ENCODE measurements at regions not wholly inside any gene's neighbourhood (a gene's known extent, or its start where the extent isn't known, plus 50 kb on each side); places are given as distances from the start of the nearest gene placed in this dataset.

DNA sequence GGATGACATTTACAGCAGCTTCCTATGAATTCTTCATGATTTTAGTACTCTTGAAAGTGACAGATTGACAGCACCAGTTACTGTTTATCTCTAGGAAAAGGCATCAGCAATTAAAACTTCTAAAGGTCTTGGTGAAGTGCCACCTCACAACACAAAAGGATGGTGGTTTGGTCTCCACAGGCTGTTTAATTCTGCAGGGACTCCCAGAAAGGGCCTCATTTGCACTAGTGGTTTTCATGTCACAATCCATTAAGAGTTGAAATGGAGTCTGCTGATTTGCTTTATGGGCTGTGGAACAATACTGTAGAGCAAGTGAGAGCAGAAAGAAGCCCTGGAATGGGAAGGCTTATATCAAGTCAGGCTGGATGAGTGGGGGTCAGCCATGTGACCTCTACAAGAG, 225.3 kb upstream of the KCNMB2 start:
- TF ChIP-seq, protein P1, sequence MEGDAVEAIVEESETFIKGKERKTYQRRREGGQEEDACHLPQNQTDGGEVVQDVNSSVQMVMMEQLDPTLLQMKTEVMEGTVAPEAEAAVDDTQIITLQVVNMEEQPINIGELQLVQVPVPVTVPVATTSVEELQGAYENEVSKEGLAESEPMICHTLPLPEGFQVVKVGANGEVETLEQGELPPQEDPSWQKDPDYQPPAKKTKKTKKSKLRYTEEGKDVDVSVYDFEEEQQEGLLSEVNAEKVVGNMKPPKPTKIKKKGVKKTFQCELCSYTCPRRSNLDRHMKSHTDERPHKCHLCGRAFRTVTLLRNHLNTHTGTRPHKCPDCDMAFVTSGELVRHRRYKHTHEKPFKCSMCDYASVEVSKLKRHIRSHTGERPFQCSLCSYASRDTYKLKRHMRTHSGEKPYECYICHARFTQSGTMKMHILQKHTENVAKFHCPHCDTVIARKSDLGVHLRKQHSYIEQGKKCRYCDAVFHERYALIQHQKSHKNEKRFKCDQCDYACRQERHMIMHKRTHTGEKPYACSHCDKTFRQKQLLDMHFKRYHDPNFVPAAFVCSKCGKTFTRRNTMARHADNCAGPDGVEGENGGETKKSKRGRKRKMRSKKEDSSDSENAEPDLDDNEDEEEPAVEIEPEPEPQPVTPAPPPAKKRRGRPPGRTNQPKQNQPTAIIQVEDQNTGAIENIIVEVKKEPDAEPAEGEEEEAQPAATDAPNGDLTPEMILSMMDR (IDR thresholded peaks at IDR 0.05): no peak
- TF ChIP-seq EP300 (IDR thresholded peaks at IDR 0.05): no peak
